ENCODE measurements at regions not wholly inside any gene's neighbourhood (a gene's known extent, or its start where the extent isn't known, plus 50 kb on each side); places are given as distances from the start of the nearest gene placed in this dataset.

DNA sequence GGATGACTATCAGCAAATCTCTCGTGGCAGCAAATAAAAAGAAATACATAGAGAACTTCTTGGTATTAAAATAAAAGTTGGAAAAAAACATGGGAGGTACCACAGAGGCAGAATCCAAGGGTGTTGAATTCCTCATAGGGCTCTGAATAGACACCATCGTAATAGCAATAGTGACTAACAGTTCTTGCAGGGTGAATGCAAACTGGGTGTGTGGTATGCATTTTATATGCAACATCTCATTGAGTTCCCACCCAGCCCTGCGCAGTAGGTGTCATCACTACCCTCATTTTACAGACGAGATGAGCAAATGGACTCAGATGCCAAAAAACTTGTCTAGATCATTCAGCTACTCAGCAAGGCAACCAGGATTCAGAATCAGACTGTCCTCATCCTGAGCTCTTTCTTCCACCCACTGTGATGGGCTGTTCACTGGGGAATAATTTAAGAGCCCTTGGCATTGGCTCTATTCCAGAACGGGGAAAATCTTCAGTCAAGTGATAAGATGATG lies 354.6 kb upstream of the CDH11 start:
- no peaks in the 10 kb centered on the region for H3K36me3 ChIP-seq (ENCODE audit: control insufficient read depth, insufficient read depth, low read length)
- FAIRE-seq: no peak
- no peak overlapping the region for H3K4me3 ChIP-seq (ENCODE audit: low read depth, low read length)
- DNase-seq (ENCODE audit: low read depth): no peak
- H3K27me3 ChIP-seq (ENCODE audit: control insufficient read depth, insufficient read depth, low read length): no peaks in the 10 kb centered on the region
- TF ChIP-seq CTCF (IDR thresholded peaks at IDR 0.05; ENCODE audit: insufficient read depth, low read length, severe bottlenecking): no peak

GRCh38 chr16:65473699-65474098 lies 351.8 kb upstream of the CDH11 start:
- H3K36me3 ChIP-seq (ENCODE audit: control insufficient read depth, insufficient read depth, low read length): no peaks in the 10 kb centered on the region
- no peak for FAIRE-seq
- DNase-seq (ENCODE audit: low read depth): no peak
- TF ChIP-seq CTCF (IDR thresholded peaks at IDR 0.05; ENCODE audit: insufficient read depth, low read length, severe bottlenecking): no peak
- no peak overlapping the region for H3K4me3 ChIP-seq (ENCODE audit: low read depth, low read length)
- H3K27me3 ChIP-seq (ENCODE audit: control insufficient read depth, insufficient read depth, low read length): no peaks in the 10 kb centered on the region

DNA sequence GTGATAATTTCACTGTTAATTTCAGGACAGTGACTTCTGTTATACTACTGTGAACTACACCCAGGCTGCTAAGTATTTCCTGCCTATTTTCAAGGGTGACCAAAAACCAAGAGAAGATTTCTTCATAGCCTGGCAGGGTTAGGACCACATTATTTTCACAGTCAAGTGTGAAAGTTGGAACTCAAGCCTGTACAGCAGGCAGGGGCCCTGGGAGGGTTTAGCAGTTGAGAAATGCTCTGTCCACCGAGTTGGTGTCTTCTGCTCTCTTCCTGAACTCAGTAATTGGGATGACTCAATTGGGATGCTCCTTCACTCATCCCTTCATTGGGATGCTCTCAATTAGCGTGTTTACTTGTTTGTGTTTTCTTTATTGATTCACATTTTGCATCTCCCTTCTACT lies 347.3 kb upstream of the CDH11 start:
- FAIRE-seq (no peak), DNase-seq (ENCODE audit: low read depth) (no peak)
- H3K4me3 ChIP-seq (ENCODE audit: low read depth, low read length): no peak overlapping the region
- no peaks in the 10 kb centered on the region for H3K36me3 ChIP-seq (ENCODE audit: control insufficient read depth, insufficient read depth, low read length)
- no peak for TF ChIP-seq CTCF (IDR thresholded peaks at IDR 0.05; ENCODE audit: insufficient read depth, low read length, severe bottlenecking)
- no peaks in the 10 kb centered on the region for H3K27me3 ChIP-seq (ENCODE audit: control insufficient read depth, insufficient read depth, low read length)

- FAIRE-seq: no peak
- Histone ChIP-seq H3K27me3 (ENCODE audit: control insufficient read depth, insufficient read depth, low read length) (no peaks in the 10 kb centered on the region), H3K4me3 (ENCODE audit: low read depth, low read length) (no peak overlapping the region), H3K36me3 (ENCODE audit: control insufficient read depth, insufficient read depth, low read length) (no peaks in the 10 kb centered on the region)
- no peak for TF ChIP-seq CTCF (IDR thresholded peaks at IDR 0.05; ENCODE audit: insufficient read depth, low read length, severe bottlenecking)
- DNase-seq (ENCODE audit: low read depth): no peak
Measured at GRCh38 chr16:65468133-65468532, 346.3 kb upstream of the CDH11 start.

- Histone ChIP-seq H3K27me3 (ENCODE audit: control insufficient read depth, insufficient read depth, low read length) (no peaks in the 10 kb centered on the region), H3K36me3 (ENCODE audit: control insufficient read depth, insufficient read depth, low read length) (no peaks in the 10 kb centered on the region), H3K4me3 (ENCODE audit: low read depth, low read length) (no peak overlapping the region)
- TF ChIP-seq CTCF (IDR thresholded peaks at IDR 0.05; ENCODE audit: insufficient read depth, low read length, severe bottlenecking): no peak
- DNase-seq (ENCODE audit: low read depth) (no peak), FAIRE-seq (no peak)
Measured at GRCh38 chr16:65463652-65464260, 341.9 kb upstream of the CDH11 start.

GRCh38 chr16:65457084-65457483 lies 335.2 kb upstream of the CDH11 start:
- TF ChIP-seq CTCF (IDR thresholded peaks at IDR 0.05; ENCODE audit: insufficient read depth, low read length, severe bottlenecking): no peak
- FAIRE-seq: no peak
- H3K27me3 ChIP-seq (ENCODE audit: control insufficient read depth, insufficient read depth, low read length): no peaks in the 10 kb centered on the region

More at GRCh38 chr16:65457084-65457483, 335.2 kb upstream of the CDH11 start:
- H3K36me3 ChIP-seq (ENCODE audit: control insufficient read depth, insufficient read depth, low read length): no peaks in the 10 kb centered on the region
- no peak for DNase-seq (ENCODE audit: low read depth)
- no peak overlapping the region for H3K4me3 ChIP-seq (ENCODE audit: low read depth, low read length)

Measured in bronchial epithelial cell (primary cell).